NT2/D1 (cell line): ENCODE measurements at regions not wholly inside any gene's neighbourhood (a gene's known extent, or its start where the extent isn't known, plus 50 kb on each side); places are given as distances from the start of the nearest gene placed in this dataset.

Source experiments
- DNase-seq: peaks from one replicate; pipeline ENCODE4 v3.0.0-alpha.2; 2011; ENCODE audit warnings: low read depth, low spot score
- H3K27me3 ChIP-seq: 2 replicates; pipeline ENCODE4 v1.6.0; 2011; ENCODE audit warnings: mild to moderate bottlenecking; ENCODE audit not compliant: insufficient read length, insufficient read depth
- H3K36me3 ChIP-seq: 2 replicates; pipeline ENCODE4 v1.6.1; 2011; ENCODE audit warnings: mild to moderate bottlenecking, low read length, mixed read lengths; ENCODE audit not compliant: insufficient read depth, insufficient read length
- H3K4me1 ChIP-seq: 2 replicates; pipeline ENCODE4 v1.5.1; 2011; ENCODE audit not compliant: insufficient read depth, insufficient read length
- H3K4me3 ChIP-seq: 2 replicates; pipeline ENCODE4 v1.5.1; 2011; ENCODE audit warnings: low read depth; ENCODE audit not compliant: insufficient read length
- H3K9ac ChIP-seq: 2 replicates; pipeline ENCODE4 v1.6.0; 2011; ENCODE audit warnings: low read depth; ENCODE audit not compliant: insufficient read length
- H3K9me3 ChIP-seq: 2 replicates; pipeline ENCODE4 v1.5.1; 2011; ENCODE audit warnings: mild to moderate bottlenecking, low read length; ENCODE audit not compliant: insufficient read depth
- SUZ12 ChIP-seq: IDR thresholded peaks from 2 replicates; pipeline ENCODE4 v1.6.1; 2011; ENCODE audit not compliant: insufficient read length, insufficient read depth; ENCODE audit errors: extremely low read depth
- YY1 ChIP-seq: IDR thresholded peaks from 2 replicates; pipeline ENCODE4 v1.6.1; 2011; ENCODE audit not compliant: insufficient read length, insufficient read depth
- ZNF274 ChIP-seq: IDR thresholded peaks from 2 replicates; pipeline ENCODE4 v1.6.1; 2011; ENCODE audit warnings: mild to moderate bottlenecking, low read depth, low read length

DNA sequence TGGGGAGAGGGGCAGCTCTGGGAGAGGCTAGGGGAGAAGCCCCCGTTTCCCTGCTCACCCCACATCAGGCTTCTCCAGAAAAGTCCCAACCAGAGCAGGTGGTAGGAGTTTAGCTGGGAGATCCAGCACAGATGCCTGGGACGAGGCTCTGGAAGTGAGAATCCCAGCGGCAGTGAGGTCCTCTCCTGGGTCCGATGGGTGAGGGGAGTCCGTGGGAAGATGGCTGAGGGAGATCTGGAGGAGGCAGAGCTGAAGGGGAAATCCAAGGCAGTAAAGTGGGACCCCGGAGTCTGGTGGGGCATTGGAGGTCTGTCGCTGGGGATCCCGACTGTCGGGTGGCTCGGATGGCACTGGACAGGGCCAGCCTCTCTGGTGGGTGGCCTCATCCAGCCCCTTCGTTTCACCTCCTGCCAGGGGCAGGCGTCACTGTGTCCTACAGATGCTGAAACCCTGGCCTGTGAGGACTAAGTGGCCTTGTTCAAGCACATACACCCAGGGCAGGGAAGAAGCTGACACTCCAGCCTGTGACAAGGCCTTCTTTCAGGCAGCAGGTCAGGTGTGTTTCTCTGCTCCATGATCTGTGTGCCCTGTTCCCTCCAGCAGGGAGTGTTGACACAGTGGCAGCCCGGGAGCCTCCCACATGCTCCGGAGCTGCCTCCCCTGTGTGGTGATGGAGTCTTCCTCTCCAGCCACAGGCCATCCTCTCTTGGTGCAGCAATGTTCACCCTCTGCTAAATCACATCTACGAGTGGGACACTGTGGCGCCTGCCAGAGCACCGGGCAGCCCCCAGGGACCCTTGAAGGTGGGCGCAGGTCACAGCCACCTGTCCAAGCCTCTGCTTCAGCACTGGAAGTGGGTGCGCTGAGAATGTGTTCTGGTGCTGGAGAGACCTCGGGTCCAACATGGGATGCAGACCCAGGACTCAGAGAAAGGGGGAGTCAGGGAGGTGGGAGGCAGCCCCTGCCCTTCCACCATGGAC, 850.8 kb downstream of the BRD1 start:
- TF ChIP-seq YY1, result no peak
- TF ChIP-seq SUZ12, result no peak
- TF ChIP-seq ZNF274, result no peak
- peaks cover 12% of the 10 kb centered on the region for H3K4me1 ChIP-seq
- H3K9ac ChIP-seq, result no peak overlapping the region
- no peaks in the 10 kb centered on the region for H3K36me3 ChIP-seq
- no peaks in the 10 kb centered on the region for H3K9me3 ChIP-seq
- no peaks in the 10 kb centered on the region for H3K27me3 ChIP-seq
- no peak overlapping the region for H3K4me3 ChIP-seq
- DNase-seq, result no peak

GRCh38 chr22:48975886-48976285, 851.8 kb downstream of the BRD1 start:
- Histone ChIP-seq H3K36me3 (no peaks in the 10 kb centered on the region), H3K4me3 (no peak overlapping the region), H3K4me1 (peaks cover 12% of the 10 kb centered on the region), H3K9ac (no peak overlapping the region), H3K9me3 (no peaks in the 10 kb centered on the region), H3K27me3 (no peaks in the 10 kb centered on the region)
- TF ChIP-seq SUZ12 (no peak), YY1 (no peak), ZNF274 (no peak)
- no peak for DNase-seq

DNA sequence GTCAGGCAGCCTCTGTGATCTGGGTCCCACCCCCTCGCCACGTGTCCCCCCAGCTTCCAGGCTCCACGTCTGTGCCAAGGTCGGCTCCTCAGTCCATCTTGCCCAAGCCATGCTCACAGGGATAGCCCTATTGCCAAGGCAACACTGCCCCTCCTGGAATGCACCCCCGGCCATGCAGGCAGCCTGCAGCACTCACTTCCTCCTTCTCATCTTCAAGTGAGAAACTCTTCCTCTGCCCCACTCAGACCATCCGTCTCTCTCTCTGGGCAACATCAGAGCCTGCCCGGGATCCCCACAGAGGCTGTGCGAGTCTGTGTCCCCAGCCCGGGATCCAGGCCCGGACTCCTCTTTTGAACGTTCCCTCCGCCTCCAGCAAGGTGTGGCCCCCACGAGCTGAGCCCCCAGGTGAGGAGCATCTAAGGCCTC, 852.3 kb downstream of the BRD1 start:
- no peak overlapping the region for H3K9ac ChIP-seq
- H3K4me1 ChIP-seq, result peaks cover 12% of the 10 kb centered on the region
- no peak overlapping the region for H3K4me3 ChIP-seq
- DNase-seq, result no peak
- TF ChIP-seq ZNF274, result no peak
- no peak for TF ChIP-seq SUZ12
- TF ChIP-seq YY1, result no peak
- no peaks in the 10 kb centered on the region for H3K27me3 ChIP-seq
- H3K36me3 ChIP-seq, result no peaks in the 10 kb centered on the region
- no peaks in the 10 kb centered on the region for H3K9me3 ChIP-seq

- TF ChIP-seq ZNF274 (no peak), YY1 (no peak), SUZ12 (no peak)
- H3K27me3 ChIP-seq, result no peaks in the 10 kb centered on the region
- no peak overlapping the region for H3K4me3 ChIP-seq
- H3K4me1 ChIP-seq, result peaks cover 12% of the 10 kb centered on the region
- H3K9ac ChIP-seq, result no peak overlapping the region
- no peaks in the 10 kb centered on the region for H3K36me3 ChIP-seq
- DNase-seq, result no peak
- no peaks in the 10 kb centered on the region for H3K9me3 ChIP-seq
These were observed 853.0 kb downstream of the BRD1 start for GRCh38 chr22:48974443-48975315.

- no peaks in the 10 kb centered on the region for H3K9me3 ChIP-seq
- H3K4me3 ChIP-seq, result no peak overlapping the region
- no peak for TF ChIP-seq YY1
- no peak for TF ChIP-seq SUZ12
- TF ChIP-seq ZNF274, result no peak
- DNase-seq, result no peak
- H3K9ac ChIP-seq, result no peak overlapping the region
- H3K36me3 ChIP-seq, result no peaks in the 10 kb centered on the region
- H3K4me1 ChIP-seq, result peaks cover 12% of the 10 kb centered on the region
- H3K27me3 ChIP-seq, result no peaks in the 10 kb centered on the region
These were observed 854.0 kb downstream of the BRD1 start for GRCh38 chr22:48973694-48974041.

DNA sequence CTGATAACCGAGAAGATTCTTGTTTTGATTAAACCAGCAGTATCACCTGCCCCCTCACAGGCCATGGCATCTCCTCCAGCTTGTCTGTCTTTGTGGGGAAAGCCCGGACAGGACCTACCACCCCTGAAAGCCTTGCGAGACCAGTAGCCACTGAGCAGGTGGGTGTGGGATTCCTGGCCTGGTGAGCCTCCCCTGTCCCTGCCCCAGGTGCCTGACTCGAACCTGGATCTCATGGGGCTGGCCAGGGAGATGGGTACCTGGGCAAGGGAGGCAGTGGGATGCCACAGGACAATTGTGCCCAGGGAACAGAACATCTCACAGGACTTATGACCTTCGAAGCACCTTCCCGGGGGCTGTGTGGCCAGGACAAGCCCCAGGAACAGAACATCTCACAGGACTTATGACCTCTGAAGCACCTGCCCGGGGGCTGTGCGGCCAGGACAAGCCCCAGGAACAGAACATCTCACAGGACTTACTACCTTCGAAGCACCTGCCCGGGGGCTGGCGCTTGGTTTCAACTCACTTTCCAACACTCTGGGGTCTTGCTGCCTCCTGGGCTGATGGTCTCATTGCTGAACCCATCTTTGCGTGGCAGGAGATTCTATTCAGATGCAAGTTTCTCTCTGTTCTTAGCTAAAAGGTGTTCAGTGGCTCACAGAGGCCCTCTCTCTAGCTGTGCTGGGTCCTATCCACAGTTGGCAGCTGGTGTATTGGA, 854.5 kb downstream of the BRD1 start:
- H3K4me1 ChIP-seq, result peaks cover 12% of the 10 kb centered on the region
- H3K9ac ChIP-seq, result no peak overlapping the region
- no peak for TF ChIP-seq YY1
- no peak for TF ChIP-seq ZNF274
- no peak for TF ChIP-seq SUZ12
- H3K27me3 ChIP-seq, result no peaks in the 10 kb centered on the region
- H3K9me3 ChIP-seq, result no peaks in the 10 kb centered on the region
- H3K4me3 ChIP-seq, result no peak overlapping the region
- no peak for DNase-seq
- no peaks in the 10 kb centered on the region for H3K36me3 ChIP-seq

GRCh38 chr22:48968201-48968959, 859.3 kb downstream of the BRD1 start:
- DNase-seq, result no peak
- TF ChIP-seq ZNF274 (no peak), SUZ12 (no peak), YY1 (no peak)

More at GRCh38 chr22:48968201-48968959, 859.3 kb downstream of the BRD1 start:
- no peak overlapping the region for H3K9ac ChIP-seq
- H3K9me3 ChIP-seq, result no peaks in the 10 kb centered on the region
- H3K27me3 ChIP-seq, result no peaks in the 10 kb centered on the region
- no peaks in the 10 kb centered on the region for H3K4me1 ChIP-seq
- no peak overlapping the region for H3K4me3 ChIP-seq
- H3K36me3 ChIP-seq, result no peaks in the 10 kb centered on the region
